Keratinocyte (primary cell): ENCODE measurements at regions not wholly inside any gene's neighbourhood (a gene's known extent, or its start where the extent isn't known, plus 50 kb on each side); places are given as distances from the start of the nearest gene placed in this dataset.

Experiments used
- EZH2 ChIP-seq: IDR thresholded peaks from one replicate; pipeline ENCODE4 v1.6.1; 2012; ENCODE audit warnings: inconsistent platforms, mild to moderate bottlenecking, low read length, moderate library complexity
- TF ChIP-seq, protein P1 (sequence below), 3 experiments: IDR thresholded peaks in 1 of 3; conservative IDR thresholded peaks in 1 of 3; optimal IDR thresholded peaks in 1 of 3; 2 replicates in 2 of 3; 3 replicates in 1 of 3; pipeline versions ENCODE3 to v1.5.1; 2011; ENCODE audit warnings: low read length in 3 of 3, mild to moderate bottlenecking in 3 of 3, moderate library complexity in 2 of 3, control low read depth in 1 of 3, inconsistent platforms in 1 of 3; ENCODE audit not compliant: insufficient read depth in 2 of 3; ENCODE audit errors: extremely low read depth in 1 of 3

DNA sequence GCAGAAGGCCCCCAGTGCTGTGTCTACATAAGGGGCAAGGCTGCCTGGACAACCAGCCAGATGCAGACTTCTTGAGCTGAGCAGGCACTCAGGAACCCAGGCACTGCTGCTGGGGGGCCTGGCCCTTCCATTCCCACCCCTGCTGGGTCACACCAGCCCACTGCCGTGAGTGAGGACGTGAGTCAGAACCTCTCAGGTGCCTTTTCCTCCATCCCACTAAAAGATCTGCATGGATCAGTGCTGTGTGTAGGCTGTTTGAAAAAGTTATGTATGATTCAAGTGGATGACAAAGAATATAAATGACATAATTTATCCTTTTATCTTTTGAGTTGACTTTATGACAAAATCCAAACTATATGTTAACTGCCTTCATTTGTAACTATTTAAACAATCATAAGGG, 499.3 kb downstream of the INHBA start:
- TF ChIP-seq, protein P1, sequence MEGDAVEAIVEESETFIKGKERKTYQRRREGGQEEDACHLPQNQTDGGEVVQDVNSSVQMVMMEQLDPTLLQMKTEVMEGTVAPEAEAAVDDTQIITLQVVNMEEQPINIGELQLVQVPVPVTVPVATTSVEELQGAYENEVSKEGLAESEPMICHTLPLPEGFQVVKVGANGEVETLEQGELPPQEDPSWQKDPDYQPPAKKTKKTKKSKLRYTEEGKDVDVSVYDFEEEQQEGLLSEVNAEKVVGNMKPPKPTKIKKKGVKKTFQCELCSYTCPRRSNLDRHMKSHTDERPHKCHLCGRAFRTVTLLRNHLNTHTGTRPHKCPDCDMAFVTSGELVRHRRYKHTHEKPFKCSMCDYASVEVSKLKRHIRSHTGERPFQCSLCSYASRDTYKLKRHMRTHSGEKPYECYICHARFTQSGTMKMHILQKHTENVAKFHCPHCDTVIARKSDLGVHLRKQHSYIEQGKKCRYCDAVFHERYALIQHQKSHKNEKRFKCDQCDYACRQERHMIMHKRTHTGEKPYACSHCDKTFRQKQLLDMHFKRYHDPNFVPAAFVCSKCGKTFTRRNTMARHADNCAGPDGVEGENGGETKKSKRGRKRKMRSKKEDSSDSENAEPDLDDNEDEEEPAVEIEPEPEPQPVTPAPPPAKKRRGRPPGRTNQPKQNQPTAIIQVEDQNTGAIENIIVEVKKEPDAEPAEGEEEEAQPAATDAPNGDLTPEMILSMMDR (optimal IDR thresholded peaks at IDR 0.05 in 1 of 3, IDR thresholded peaks at IDR 0.05 in 1 of 3, conservative IDR thresholded peaks at IDR 0.05 in 1 of 3; ENCODE audit: extremely low read depth in 1 of 3, insufficient read depth in 2 of 3, low read length in 3 of 3): no peak
- no peak for TF ChIP-seq EZH2
